SK-N-SH treated with all-trans-retinoic acid at 6 μM for 48 hours (cell line): ENCODE measurements at regions not wholly inside any gene's neighbourhood (a gene's known extent, or its start where the extent isn't known, plus 50 kb on each side); places are given as distances from the start of the nearest gene placed in this dataset.

Experiments
- ATAC-seq: fragments of 200-7000 bp; cut with Tn5 transposase; 3 replicates; pipeline ENCODE4 v1.9.1; 2020; ENCODE audit warnings: mild to moderate bottlenecking, moderate library complexity
- ARNTL ChIP-seq: fragments of 450-650 bp; formaldehyde crosslinking; IDR thresholded peaks from 2 replicates; pipeline ENCODE4 v1.5.0; 2020; ENCODE audit warnings: low read depth, mild to moderate bottlenecking, moderate library complexity, borderline replicate concordance
- BACH2 ChIP-seq: fragments of 250-450 bp; sonication (Bioruptor Pico); IDR thresholded peaks from 2 replicates; pipeline ENCODE4 v1.9.0; 2021; ENCODE audit warnings: mild to moderate bottlenecking, borderline replicate concordance
- CREB5 ChIP-seq: fragments of 250-450 bp; sonication (Bioruptor Pico); IDR thresholded peaks from 2 replicates; pipeline ENCODE4 v1.5.1; 2020; ENCODE audit warnings: low read depth, mild to moderate bottlenecking, moderate library complexity
- CSDC2 ChIP-seq: fragments of 250-450 bp; sonication (Bioruptor Pico); IDR thresholded peaks from 2 replicates; pipeline ENCODE4 v1.5.0; 2020; ENCODE audit warnings: mild to moderate bottlenecking, moderate library complexity
- CSRNP3 ChIP-seq: fragments of 250-450 bp; sonication (Bioruptor Pico); IDR thresholded peaks from 2 replicates; pipeline ENCODE4 v1.5.1; 2021; ENCODE audit warnings: mild to moderate bottlenecking, moderate library complexity
- ESRRG ChIP-seq: fragments of 250-450 bp; sonication (Bioruptor Pico); IDR thresholded peaks from 2 replicates; pipeline ENCODE4 v1.6.1; 2021; ENCODE audit warnings: mild to moderate bottlenecking
- GLIS3 ChIP-seq: fragments of 250-450 bp; sonication (Bioruptor Pico); IDR thresholded peaks from 2 replicates; pipeline ENCODE4 v1.5.0; 2020; ENCODE audit warnings: mild to moderate bottlenecking, moderate library complexity
- ISL1 ChIP-seq: fragments of 250-450 bp; sonication (Bioruptor Pico); IDR thresholded peaks from 2 replicates; pipeline ENCODE4 v2.1.2; 2022; ENCODE audit warnings: mild to moderate bottlenecking, moderate library complexity
- OSR1 ChIP-seq: fragments of 250-450 bp; sonication (Bioruptor Pico); IDR thresholded peaks from 2 replicates; pipeline ENCODE4 v1.8.0; 2022; ENCODE audit warnings: moderate library complexity, mild to moderate bottlenecking, inconsistent platforms
- PATZ1 ChIP-seq: fragments of 250-450 bp; sonication (Bioruptor Pico); IDR thresholded peaks from 2 replicates; pipeline ENCODE4 v1.8.0; 2020; ENCODE audit warnings: mild to moderate bottlenecking, moderate library complexity, borderline replicate concordance
- POU6F1 ChIP-seq: fragments of 250-450 bp; sonication (Bioruptor Pico); IDR thresholded peaks from 2 replicates; pipeline ENCODE4 v1.8.0; 2021; ENCODE audit warnings: low read depth, mild to moderate bottlenecking, moderate library complexity, borderline replicate concordance
- PPARA ChIP-seq: fragments of 250-450 bp; sonication (Bioruptor Pico); IDR thresholded peaks from 2 replicates; pipeline ENCODE4 v1.5.0; 2020; ENCODE audit warnings: mild to moderate bottlenecking, borderline replicate concordance
- RARB ChIP-seq: fragments of 250-450 bp; sonication (Bioruptor Pico); IDR thresholded peaks from 2 replicates; pipeline ENCODE4 v1.8.0; 2021; ENCODE audit warnings: mild to moderate bottlenecking, moderate library complexity
- SNAI2 ChIP-seq: fragments of 250-450 bp; sonication (Bioruptor Pico); IDR thresholded peaks from 2 replicates; pipeline ENCODE4 v1.5.0; 2020; ENCODE audit warnings: mild to moderate bottlenecking, moderate library complexity
- TCF4 ChIP-seq: fragments of 250-450 bp; sonication (Bioruptor Pico); IDR thresholded peaks from 2 replicates; pipeline ENCODE4 v1.8.0; 2021; ENCODE audit warnings: mild to moderate bottlenecking, moderate library complexity, borderline replicate concordance
- TOX ChIP-seq: fragments of 250-450 bp; sonication (Bioruptor Pico); IDR thresholded peaks from 2 replicates; pipeline ENCODE4 v1.8.0; 2021; ENCODE audit warnings: mild to moderate bottlenecking, moderate library complexity, borderline replicate concordance
- TSHZ2 ChIP-seq: fragments of 250-450 bp; sonication (Bioruptor Pico); IDR thresholded peaks from 2 replicates; pipeline ENCODE4 v1.5.0; 2020; ENCODE audit warnings: mild to moderate bottlenecking, moderate library complexity
- ZNF565 ChIP-seq: fragments of 450-650 bp; formaldehyde crosslinking; conservative IDR thresholded peaks from 2 replicates; pipeline ENCODE4 v1.5.0; 2020; ENCODE audit warnings: low read depth, mild to moderate bottlenecking, moderate library complexity
- ZNF8 ChIP-seq: fragments of 450-650 bp; formaldehyde crosslinking; IDR thresholded peaks from 2 replicates; pipeline ENCODE4 v1.5.0; 2020; ENCODE audit warnings: mild to moderate bottlenecking, moderate library complexity

GRCh38 chr3:194984066-194984465 lies 286.9 kb downstream of the XXYLT1 start:
- no peak for TF ChIP-seq PPARA (CRISPR knock-in tag)
- no peak for TF ChIP-seq TCF4 (CRISPR knock-in tag)
- no peak for TF ChIP-seq RARB (CRISPR knock-in tag)
- no peak for TF ChIP-seq ISL1 (CRISPR knock-in tag)
- TF ChIP-seq GLIS3 = no peak
- TF ChIP-seq CSRNP3 (CRISPR knock-in tag) = no peak
- TF ChIP-seq SNAI2 = no peak
- TF ChIP-seq ZNF565 (CRISPR knock-in tag) = no peak
- no peak for TF ChIP-seq CSDC2 (CRISPR knock-in tag)
- no peak for TF ChIP-seq TSHZ2 (CRISPR knock-in tag)
- TF ChIP-seq BACH2 (CRISPR knock-in tag) = no peak
- no peak for TF ChIP-seq CREB5 (CRISPR knock-in tag)
- TF ChIP-seq ARNTL = no peak
- no peak for TF ChIP-seq POU6F1 (CRISPR knock-in tag)
- TF ChIP-seq ESRRG = no peak
- no peak for TF ChIP-seq OSR1 (CRISPR knock-in tag)
- ATAC-seq = no peak

GRCh38 chr3:194984622-194985021 lies 286.3 kb downstream of the XXYLT1 start:
- TF ChIP-seq BACH2 (CRISPR knock-in tag) (no peak), ZNF8 (CRISPR knock-in tag) (no peak), ESRRG (no peak), TOX (CRISPR knock-in tag) (no peak), CSDC2 (CRISPR knock-in tag) (no peak), TCF4 (CRISPR knock-in tag) (no peak), PATZ1 (no peak), POU6F1 (CRISPR knock-in tag) (no peak), GLIS3 (no peak), ISL1 (CRISPR knock-in tag) (no peak), CREB5 (CRISPR knock-in tag) (no peak), OSR1 (CRISPR knock-in tag) (no peak), ARNTL (no peak)
- no peak; the same call in 2 of the 3 replicates for ATAC-seq
